ENCODE measurements at regions not wholly inside any gene's neighbourhood (a gene's known extent, or its start where the extent isn't known, plus 50 kb on each side); places are given as distances from the start of the nearest gene placed in this dataset.

GRCh38 chr2:65549631-65550030 is 117.2 kb upstream of the SPRED2 start:
- no peak for DNase-seq

GRCh38 chr2:65549257-65549627 is 116.8 kb upstream of the SPRED2 start:
- DNase-seq, result no peak

GRCh38 chr2:65548576-65549256 is 116.3 kb upstream of the SPRED2 start:
- no peak for DNase-seq

GRCh38 chr2:65548064-65548463 is 115.7 kb upstream of the SPRED2 start:
- DNase-seq, result no peak

- no peak for DNase-seq
These were observed 113.7 kb upstream of the SPRED2 start for GRCh38 chr2:65545837-65546805.

- no peak for DNase-seq
These were observed 109.4 kb upstream of the SPRED2 start for GRCh38 chr2:65541773-65542172.

- DNase-seq, result no peak
These were observed 107.2 kb upstream of the SPRED2 start for GRCh38 chr2:65539633-65540032.

GRCh38 chr2:65537651-65538385 is 105.4 kb upstream of the SPRED2 start:
- DNase-seq, result no peak

GRCh38 chr2:65536596-65536995 is 104.2 kb upstream of the SPRED2 start:
- DNase-seq, result no peak

GRCh38 chr2:65532937-65533336 is 100.5 kb upstream of the SPRED2 start:
- DNase-seq, result no peak

GRCh38 chr2:65532326-65532725 is 99.9 kb upstream of the SPRED2 start:
- DNase-seq, result no peak

GRCh38 chr2:65530547-65531320 is 98.3 kb upstream of the SPRED2 start:
- DNase-seq, result no peak

GRCh38 chr2:65529419-65529818 is 97.0 kb upstream of the SPRED2 start:
- DNase-seq, result no peak

GRCh38 chr2:65528241-65528574 is 95.8 kb upstream of the SPRED2 start:
- no peak for DNase-seq

GRCh38 chr2:65527451-65528240 is 95.2 kb upstream of the SPRED2 start:
- DNase-seq, result no peak

- peak; percentile 57 for DNase-seq
These were observed 93.3 kb upstream of the SPRED2 start for GRCh38 chr2:65525616-65526231.

GRCh38 chr2:65522922-65523321 is 90.5 kb upstream of the SPRED2 start:
- no peak for DNase-seq

GRCh38 chr2:65518751-65519150 is 86.4 kb upstream of the SPRED2 start:
- no peak for DNase-seq

- no peak for DNase-seq
These were observed 82.3 kb upstream of the SPRED2 start for GRCh38 chr2:65514555-65515195.

- no peak for DNase-seq
These were observed 80.4 kb upstream of the SPRED2 start for GRCh38 chr2:65512783-65513182.

GRCh38 chr2:65511306-65511705 is 78.9 kb upstream of the SPRED2 start:
- no peak for DNase-seq

Data from femur (tissue), 1 donor.